ENCODE measurements at regions not wholly inside any gene's neighbourhood (a gene's known extent, or its start where the extent isn't known, plus 50 kb on each side); places are given as distances from the start of the nearest gene placed in this dataset.

DNA sequence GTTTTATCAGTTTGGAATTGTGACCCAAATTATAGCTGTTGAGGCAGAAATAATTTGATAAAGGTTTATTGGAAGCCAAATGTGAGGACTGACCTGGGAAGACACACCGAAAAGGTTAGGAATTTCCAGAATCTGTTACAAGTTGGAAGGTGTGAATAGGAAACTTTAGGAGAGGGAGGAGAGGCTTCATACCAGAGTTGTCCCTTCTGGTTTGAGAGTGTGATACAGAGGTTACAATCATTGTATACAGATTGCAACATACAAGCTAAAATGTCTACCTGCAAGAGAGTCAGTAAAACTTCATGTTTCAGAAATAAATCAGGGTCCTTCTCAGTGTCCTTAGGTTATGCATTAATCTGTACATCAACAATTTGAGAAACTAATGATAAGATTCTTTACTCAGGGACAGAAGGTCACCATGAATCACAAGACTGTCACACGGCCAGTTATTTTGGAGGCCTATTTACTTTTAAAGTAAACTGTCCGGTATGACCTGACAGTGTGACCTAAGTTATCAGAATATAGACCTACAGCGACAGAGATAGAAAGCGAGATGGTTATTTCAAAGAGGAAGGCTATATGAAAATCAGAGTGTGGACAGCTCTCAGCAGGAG is 204.9 kb upstream of the CTNND2 start:
- TF ChIP-seq, protein P1, sequence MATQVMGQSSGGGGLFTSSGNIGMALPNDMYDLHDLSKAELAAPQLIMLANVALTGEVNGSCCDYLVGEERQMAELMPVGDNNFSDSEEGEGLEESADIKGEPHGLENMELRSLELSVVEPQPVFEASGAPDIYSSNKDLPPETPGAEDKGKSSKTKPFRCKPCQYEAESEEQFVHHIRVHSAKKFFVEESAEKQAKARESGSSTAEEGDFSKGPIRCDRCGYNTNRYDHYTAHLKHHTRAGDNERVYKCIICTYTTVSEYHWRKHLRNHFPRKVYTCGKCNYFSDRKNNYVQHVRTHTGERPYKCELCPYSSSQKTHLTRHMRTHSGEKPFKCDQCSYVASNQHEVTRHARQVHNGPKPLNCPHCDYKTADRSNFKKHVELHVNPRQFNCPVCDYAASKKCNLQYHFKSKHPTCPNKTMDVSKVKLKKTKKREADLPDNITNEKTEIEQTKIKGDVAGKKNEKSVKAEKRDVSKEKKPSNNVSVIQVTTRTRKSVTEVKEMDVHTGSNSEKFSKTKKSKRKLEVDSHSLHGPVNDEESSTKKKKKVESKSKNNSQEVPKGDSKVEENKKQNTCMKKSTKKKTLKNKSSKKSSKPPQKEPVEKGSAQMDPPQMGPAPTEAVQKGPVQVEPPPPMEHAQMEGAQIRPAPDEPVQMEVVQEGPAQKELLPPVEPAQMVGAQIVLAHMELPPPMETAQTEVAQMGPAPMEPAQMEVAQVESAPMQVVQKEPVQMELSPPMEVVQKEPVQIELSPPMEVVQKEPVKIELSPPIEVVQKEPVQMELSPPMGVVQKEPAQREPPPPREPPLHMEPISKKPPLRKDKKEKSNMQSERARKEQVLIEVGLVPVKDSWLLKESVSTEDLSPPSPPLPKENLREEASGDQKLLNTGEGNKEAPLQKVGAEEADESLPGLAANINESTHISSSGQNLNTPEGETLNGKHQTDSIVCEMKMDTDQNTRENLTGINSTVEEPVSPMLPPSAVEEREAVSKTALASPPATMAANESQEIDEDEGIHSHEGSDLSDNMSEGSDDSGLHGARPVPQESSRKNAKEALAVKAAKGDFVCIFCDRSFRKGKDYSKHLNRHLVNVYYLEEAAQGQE (IDR thresholded peaks at IDR 0.05; ENCODE audit: unreplicated experiment), result no peak
- TF ChIP-seq, protein P2, sequence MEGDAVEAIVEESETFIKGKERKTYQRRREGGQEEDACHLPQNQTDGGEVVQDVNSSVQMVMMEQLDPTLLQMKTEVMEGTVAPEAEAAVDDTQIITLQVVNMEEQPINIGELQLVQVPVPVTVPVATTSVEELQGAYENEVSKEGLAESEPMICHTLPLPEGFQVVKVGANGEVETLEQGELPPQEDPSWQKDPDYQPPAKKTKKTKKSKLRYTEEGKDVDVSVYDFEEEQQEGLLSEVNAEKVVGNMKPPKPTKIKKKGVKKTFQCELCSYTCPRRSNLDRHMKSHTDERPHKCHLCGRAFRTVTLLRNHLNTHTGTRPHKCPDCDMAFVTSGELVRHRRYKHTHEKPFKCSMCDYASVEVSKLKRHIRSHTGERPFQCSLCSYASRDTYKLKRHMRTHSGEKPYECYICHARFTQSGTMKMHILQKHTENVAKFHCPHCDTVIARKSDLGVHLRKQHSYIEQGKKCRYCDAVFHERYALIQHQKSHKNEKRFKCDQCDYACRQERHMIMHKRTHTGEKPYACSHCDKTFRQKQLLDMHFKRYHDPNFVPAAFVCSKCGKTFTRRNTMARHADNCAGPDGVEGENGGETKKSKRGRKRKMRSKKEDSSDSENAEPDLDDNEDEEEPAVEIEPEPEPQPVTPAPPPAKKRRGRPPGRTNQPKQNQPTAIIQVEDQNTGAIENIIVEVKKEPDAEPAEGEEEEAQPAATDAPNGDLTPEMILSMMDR (conservative IDR thresholded peaks at IDR 0.05; ENCODE audit: low read depth in 2 of 2), result no peak
- TF ChIP-seq EZH2phosphoT487 (IDR thresholded peaks at IDR 0.05; ENCODE audit: unreplicated experiment) (no peak), EZH2 (IDR thresholded peaks at IDR 0.05; ENCODE audit: low read depth, unreplicated experiment) (no peak), JUNB (IDR thresholded peaks at IDR 0.05; ENCODE audit: unreplicated experiment) (no peak), POLR2AphosphoS5 (IDR thresholded peaks at IDR 0.05; ENCODE audit: low read depth) (no peak), NANOG (IDR thresholded peaks at IDR 0.05; ENCODE audit: borderline replicate concordance) (no peak), ZNF331 (CRISPR knock-in tag; IDR thresholded peaks at IDR 0.05; ENCODE audit: low read depth) (no peak), ZNF114 (CRISPR knock-in tag; IDR thresholded peaks at IDR 0.05) (no peak), CREB1 (CRISPR knock-in tag; IDR thresholded peaks at IDR 0.05; ENCODE audit: low read depth) (no peak), STAT1 (IDR thresholded peaks at IDR 0.05; ENCODE audit: unreplicated experiment) (no peak)
- TF ChIP-seq, protein P3, sequence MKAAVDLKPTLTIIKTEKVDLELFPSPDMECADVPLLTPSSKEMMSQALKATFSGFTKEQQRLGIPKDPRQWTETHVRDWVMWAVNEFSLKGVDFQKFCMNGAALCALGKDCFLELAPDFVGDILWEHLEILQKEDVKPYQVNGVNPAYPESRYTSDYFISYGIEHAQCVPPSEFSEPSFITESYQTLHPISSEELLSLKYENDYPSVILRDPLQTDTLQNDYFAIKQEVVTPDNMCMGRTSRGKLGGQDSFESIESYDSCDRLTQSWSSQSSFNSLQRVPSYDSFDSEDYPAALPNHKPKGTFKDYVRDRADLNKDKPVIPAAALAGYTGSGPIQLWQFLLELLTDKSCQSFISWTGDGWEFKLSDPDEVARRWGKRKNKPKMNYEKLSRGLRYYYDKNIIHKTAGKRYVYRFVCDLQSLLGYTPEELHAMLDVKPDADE (IDR thresholded peaks at IDR 0.05), result no peak
- TF ChIP-seq, protein P4, sequence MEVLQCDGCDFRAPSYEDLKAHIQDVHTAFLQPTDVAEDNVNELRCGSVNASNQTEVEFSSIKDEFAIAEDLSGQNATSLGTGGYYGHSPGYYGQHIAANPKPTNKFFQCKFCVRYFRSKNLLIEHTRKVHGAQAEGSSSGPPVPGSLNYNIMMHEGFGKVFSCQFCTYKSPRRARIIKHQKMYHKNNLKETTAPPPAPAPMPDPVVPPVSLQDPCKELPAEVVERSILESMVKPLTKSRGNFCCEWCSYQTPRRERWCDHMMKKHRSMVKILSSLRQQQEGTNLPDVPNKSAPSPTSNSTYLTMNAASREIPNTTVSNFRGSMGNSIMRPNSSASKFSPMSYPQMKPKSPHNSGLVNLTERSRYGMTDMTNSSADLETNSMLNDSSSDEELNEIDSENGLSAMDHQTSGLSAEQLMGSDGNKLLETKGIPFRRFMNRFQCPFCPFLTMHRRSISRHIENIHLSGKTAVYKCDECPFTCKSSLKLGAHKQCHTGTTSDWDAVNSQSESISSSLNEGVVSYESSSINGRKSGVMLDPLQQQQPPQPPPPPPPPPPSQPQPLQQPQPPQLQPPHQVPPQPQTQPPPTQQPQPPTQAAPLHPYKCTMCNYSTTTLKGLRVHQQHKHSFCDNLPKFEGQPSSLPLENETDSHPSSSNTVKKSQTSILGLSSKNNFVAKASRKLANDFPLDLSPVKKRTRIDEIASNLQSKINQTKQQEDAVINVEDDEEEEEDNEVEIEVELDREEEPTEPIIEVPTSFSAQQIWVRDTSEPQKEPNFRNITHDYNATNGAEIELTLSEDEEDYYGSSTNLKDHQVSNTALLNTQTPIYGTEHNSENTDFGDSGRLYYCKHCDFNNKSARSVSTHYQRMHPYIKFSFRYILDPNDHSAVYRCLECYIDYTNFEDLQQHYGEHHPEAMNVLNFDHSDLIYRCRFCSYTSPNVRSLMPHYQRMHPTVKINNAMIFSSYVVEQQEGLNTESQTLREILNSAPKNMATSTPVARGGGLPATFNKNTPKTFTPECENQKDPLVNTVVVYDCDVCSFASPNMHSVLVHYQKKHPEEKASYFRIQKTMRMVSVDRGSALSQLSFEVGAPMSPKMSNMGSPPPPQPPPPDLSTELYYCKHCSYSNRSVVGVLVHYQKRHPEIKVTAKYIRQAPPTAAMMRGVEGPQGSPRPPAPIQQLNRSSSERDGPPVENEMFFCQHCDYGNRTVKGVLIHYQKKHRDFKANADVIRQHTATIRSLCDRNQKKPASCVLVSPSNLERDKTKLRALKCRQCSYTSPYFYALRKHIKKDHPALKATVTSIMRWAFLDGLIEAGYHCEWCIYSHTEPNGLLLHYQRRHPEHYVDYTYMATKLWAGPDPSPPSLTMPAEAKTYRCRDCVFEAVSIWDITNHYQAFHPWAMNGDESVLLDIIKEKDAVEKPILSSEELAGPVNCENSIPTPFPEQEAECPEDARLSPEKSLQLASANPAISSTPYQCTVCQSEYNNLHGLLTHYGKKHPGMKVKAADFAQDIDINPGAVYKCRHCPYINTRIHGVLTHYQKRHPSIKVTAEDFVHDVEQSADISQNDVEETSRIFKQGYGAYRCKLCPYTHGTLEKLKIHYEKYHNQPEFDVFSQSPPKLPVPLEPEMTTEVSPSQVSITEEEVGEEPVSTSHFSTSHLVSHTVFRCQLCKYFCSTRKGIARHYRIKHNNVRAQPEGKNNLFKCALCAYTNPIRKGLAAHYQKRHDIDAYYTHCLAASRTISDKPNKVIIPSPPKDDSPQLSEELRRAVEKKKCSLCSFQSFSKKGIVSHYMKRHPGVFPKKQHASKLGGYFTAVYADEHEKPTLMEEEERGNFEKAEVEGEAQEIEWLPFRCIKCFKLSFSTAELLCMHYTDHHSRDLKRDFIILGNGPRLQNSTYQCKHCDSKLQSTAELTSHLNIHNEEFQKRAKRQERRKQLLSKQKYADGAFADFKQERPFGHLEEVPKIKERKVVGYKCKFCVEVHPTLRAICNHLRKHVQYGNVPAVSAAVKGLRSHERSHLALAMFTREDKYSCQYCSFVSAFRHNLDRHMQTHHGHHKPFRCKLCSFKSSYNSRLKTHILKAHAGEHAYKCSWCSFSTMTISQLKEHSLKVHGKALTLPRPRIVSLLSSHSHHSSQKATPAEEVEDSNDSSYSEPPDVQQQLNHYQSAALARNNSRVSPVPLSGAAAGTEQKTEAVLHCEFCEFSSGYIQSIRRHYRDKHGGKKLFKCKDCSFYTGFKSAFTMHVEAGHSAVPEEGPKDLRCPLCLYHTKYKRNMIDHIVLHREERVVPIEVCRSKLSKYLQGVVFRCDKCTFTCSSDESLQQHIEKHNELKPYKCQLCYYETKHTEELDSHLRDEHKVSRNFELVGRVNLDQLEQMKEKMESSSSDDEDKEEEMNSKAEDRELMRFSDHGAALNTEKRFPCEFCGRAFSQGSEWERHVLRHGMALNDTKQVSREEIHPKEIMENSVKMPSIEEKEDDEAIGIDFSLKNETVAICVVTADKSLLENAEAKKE (CRISPR knock-in tag; IDR thresholded peaks at IDR 0.05), result no peak

Measured in GM23338 (cell line).